ENCODE measurements at regions not wholly inside any gene's neighbourhood (a gene's known extent, or its start where the extent isn't known, plus 50 kb on each side); places are given as distances from the start of the nearest gene placed in this dataset.
A peak's percentile ranks its signal among the peaks of the same experiment; 100 is the strongest.

DNA sequence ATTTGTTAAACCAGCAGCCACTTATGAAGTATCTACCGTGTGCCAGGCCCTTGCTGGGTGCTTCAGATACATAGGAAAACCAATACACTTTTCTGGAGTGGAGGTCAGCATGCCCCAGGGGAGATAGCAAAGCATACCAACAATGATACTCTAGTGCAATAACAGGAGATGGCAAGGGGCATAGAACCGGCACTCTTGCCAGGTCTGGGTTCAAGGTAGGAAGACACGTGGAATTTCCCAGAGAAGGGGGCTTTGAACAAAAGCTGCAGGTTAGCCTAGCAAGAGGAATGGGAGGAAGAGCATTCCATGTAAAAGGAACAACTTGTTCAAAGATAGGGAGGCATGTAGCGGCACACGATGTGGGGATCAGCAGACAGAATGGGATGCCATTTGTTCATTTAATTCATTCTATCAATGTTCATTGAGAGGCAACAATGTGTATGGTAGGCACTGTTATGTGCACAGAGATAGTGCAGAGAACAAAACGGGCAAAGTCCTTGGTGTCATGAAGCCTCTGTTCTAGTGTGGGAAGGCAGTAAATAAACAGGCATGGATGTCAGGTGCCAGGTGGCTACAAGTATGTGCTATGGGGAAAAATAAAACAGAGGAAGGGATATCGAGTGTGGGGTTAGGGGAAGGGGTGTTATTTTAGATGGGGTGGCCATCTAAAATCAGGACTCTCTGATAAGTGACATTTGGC, 162.6 kb upstream of the E2F8 start:
- no peak for DNase-seq (ENCODE audit: low spot score)

DNA sequence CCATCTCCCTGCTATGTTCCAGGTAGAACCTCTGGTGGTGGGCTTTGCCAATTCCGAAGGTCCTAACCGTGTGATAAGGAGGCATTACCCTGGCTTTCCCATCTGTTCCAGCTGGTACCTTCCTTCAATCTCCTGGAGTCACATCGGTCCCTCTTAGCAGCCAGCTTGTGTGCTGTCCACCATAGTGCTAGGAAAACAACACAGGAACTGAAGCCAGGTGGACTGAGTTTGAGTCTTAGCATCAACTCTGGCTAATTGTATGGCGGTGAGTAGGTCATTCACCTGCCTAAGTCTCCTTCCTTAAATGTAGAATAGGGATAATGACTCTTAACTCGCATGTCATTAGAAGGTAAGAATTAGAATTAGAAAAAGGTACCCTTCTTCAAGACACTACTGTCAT, 159.6 kb upstream of the E2F8 start:
- DNase-seq (ENCODE audit: low spot score): no peak

DNA sequence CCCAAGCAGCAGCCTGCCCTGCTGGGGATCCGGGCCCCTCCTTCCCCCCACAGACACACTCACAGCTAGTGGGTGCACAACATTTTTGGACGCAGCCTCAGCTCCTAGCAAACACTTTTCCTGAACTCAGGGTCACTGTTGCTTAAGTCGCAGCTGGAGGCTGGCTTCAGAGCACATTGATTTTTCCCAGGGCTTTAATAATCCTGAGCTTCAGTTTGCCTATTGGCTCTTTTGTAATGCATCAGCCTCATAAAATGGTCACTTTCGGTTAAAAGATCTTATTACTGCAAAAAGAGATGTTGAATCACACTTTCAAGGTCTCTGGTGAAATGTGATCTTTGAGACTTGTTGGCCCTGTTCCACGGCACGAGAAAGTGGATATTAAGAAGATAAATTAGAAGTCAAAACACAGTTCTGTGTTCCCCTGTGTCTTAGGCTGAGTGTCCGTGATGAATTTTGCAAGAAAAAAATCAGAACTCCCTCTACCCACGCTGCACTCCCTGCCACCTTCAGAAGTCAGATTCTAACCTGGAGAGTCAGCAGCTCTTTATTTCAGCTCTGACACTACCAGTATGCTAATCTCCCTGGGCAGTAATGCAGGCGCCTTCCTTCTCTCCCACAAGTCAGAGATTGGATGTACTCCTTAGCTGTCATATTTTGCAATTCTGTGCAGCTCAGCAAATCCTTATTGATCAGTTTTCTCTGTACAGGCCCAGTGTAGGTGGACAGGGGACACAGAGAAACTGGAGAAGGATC, 158.2 kb upstream of the E2F8 start:
- DNase-seq (ENCODE audit: low spot score): no peak

DNA sequence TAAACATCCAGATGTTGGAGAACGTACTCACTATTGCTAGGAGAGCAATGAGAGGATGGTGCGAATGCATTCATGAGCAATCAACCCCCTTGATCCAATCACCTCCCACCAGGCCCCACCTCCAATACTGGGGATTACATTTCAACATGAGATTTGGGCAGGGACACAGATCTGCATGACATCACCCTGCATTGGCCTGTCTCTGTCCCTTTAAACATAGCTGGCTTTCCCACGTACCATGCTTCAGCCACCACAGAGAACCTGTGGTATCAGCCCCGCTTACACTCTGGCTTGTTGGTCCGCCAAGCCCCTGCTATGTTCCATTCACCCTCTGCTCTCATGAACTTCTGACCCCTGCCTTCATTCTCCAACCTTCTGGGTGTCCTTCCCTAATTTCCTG, 157.5 kb upstream of the E2F8 start:
- DNase-seq (ENCODE audit: low spot score): no peak

DNA sequence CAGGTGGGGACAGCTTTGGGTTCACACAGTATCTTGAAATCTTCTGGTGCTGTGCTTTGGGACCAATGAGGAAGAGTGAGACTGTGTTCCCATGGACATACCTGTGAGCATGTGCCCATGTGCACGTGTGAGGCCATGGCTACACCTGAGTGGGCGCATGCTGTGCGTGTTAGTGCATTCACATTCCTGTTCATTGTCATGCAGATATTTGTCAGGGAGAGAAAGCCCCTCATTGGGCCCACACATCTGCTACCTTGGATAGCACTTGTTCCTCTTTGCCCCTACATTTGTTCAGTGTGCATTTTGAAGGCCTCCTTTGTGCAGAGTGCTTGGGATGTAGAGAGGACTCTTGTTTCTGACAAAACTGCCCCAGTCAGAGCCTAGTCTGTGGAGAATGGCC, 154.3 kb upstream of the E2F8 start:
- DNase-seq (ENCODE audit: low spot score): no peak

DNA sequence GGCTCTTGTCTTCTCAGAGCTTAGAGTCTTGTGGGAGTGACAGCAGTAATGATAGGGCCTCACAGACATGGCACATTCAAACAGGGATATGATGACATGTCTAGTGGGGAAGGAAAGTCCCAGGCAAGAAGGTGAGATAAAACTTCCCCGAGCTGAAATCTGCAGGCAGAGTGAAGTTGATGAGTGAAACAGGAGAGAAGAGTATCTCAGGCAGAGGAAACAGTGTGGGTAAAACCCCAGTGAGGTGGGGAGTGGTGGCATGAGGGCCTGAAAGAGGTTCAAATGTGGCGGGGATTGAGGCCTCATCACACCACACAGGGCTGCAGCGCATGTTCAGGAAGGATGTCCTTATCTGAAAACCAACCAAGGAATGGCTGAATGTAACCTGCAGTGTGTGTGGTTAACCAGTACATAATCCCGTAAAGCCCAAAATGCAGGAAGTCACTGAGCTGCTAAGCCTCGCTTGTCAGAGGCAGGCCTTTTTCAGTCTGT, 153.8 kb upstream of the E2F8 start:
- no peak for DNase-seq (ENCODE audit: low spot score)

- DNase-seq (ENCODE audit: low spot score): no peak
Observed at GRCh38 chr11:19393941-19394340, 153.2 kb upstream of the E2F8 start.

DNA sequence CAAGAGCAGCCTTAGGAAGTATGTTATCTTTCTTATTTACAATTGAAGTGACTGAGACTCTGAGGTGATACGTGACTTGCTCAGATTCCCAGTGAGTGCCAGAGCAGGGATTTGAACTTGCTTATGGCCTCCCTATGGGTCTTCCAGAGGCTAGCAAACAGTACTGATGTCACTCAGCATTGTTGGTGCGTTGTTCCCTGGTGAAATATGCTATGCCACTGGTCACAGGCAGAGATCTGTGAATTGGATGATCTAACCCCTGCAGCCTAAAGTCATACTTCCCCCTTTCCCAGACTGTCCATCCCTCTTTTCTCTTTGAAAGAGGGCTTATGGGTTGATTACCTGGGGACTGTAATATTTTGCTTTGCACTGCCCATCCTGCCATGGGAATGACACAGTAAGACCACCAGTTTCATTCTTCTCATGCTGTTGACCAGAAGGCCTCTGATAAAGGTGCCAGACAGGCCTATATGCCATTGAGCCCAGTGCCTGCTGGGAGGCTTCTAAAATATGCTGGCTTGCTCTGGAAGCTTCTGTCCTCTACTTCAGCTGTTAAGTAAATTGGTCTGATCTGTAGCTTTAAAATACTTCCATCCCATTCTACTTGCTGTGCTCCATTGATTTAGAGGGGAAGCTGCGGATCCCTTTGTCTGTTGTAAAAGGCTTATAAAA, 152.2 kb upstream of the E2F8 start:
- no peak for DNase-seq (ENCODE audit: low spot score)

- DNase-seq (ENCODE audit: low spot score): no peak
Observed at GRCh38 chr11:19392321-19392720, 151.6 kb upstream of the E2F8 start.

DNA sequence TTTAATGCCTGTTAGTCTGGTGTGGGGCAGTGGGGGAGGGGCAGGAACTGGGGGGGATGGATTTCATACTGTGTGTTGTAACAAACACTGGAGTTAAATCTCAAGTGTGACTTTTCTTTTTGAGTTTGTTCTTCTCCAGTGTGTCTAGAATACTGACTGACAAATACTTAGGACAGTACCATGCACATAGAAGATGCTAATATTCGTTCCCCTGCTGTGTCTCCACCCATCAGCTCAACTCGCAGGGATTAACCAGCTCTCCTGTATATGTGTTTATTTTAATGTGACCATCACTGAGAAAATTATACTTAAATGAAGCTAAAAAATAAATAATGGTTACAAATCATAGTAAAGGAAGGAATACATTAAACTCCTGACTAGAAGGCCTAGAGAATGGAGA, 150.9 kb upstream of the E2F8 start:
- no peak for DNase-seq (ENCODE audit: low spot score)

GRCh38 chr11:19391026-19391425, 150.3 kb upstream of the E2F8 start:
- no peak for DNase-seq (ENCODE audit: low spot score)

GRCh38 chr11:19389787-19390303, 149.1 kb upstream of the E2F8 start:
- DNase-seq (ENCODE audit: low spot score): no peak

DNA sequence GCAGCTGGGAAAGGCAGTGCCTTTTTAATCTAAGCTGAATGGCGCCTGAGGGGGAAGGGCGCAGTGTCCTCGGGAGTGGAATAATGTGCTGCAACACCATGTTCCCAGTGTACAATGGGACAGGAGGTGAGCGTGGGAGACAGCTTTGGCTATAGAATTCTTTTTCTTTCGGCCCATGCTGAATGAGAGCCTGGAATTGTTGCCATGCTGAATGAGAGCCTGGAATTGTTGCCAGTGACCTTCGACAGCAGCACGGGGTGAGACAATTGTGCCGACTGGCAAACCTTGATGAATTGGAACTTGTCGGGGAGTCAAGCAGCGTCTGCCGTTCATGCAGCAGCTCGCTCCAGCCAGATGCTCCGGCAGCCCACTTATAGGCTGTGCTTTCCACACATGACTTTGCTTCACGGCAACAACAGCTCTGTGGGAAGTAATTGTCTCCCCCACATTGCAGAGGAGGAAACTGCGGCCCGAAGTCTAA, 141.4 kb upstream of the E2F8 start:
- DNase-seq (ENCODE audit: low spot score): no peak

- peak; percentile 97 for DNase-seq (ENCODE audit: low spot score)
Observed at GRCh38 chr11:19380375-19380774, 139.6 kb upstream of the E2F8 start.

DNA sequence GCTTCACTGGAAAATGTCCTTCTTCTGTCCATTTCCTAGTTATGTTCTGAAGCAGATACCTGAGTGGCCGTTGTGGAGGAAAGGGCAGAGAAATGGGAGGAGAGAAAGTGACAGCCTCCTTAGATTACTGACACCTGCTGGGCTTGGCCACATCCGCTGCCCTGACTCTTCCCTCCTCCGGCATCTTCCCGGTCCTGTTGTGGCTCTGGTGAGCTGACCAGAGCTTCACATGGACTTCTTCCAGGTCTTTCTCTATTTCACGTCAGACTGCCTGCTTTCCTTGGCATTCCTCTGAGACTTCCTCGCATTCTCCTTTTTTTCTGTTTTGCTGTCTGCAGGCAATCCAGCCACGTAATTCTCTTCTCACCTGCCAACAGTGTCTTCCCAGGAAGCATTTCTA, 138.7 kb upstream of the E2F8 start:
- no peak for DNase-seq (ENCODE audit: low spot score)

DNA sequence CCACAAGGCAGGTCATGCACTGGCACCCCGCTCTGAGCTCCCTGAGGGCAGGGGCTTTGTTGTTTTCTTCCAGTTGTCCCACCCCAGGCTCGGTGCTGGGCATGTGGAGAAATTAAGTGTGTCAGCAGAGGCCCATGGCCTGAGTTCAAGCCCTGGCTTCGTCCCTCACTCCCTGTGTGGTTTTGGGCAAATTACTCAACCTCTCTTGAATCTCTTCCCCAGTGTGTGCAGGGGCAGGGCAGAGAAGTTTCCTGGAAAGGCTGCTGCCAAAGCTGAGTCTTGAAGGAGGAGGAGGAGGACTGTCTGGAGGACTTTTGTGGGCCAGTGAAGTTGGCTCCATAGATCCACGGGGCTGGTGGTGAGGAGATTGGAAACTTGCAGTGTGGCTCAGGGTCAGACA, 138.1 kb upstream of the E2F8 start:
- DNase-seq (ENCODE audit: low spot score): no peak

DNA sequence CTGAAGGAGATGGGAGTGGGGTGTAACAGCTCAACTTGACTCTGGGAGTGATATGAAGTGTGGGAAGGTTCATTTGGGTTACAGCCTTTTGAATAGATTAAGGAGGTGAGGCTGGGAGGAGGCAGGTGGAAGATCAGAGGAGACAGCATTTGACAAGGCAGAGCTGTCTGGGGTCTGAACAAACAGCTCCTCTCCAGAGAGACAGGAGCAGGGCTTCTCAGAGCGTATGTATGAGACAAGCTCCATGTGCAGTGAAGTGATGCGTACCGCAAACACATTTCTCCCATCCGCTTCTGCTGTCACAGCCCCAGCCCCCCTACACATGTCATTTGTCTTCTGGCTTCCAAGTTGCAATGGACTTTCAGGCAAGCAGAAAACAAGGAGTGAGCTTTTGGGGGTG, 137.1 kb upstream of the E2F8 start:
- no peak for DNase-seq (ENCODE audit: low spot score)

- DNase-seq (ENCODE audit: low spot score): no peak
Observed at GRCh38 chr11:19375440-19375839, 134.7 kb upstream of the E2F8 start.

DNA sequence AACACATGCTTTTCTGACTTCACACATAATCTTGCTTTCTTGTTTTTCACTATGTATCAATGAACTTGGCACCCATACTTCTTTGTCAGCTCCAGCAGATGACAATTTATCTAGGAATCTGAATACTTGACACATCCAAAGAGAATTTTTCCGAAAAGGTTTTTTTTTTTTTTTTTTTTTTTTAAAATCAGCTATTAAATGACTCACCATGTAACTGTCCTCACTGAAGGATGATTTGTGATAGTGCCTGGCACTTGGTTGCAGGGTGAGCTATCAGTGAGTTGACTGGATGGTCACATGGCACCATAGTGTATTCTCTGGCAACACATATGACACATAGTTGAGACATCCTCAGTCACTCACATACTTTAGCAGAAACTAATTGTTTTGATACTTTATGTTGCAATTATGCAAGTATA, 133.4 kb upstream of the E2F8 start:
- DNase-seq (ENCODE audit: low spot score): peak; percentile 98

DNA sequence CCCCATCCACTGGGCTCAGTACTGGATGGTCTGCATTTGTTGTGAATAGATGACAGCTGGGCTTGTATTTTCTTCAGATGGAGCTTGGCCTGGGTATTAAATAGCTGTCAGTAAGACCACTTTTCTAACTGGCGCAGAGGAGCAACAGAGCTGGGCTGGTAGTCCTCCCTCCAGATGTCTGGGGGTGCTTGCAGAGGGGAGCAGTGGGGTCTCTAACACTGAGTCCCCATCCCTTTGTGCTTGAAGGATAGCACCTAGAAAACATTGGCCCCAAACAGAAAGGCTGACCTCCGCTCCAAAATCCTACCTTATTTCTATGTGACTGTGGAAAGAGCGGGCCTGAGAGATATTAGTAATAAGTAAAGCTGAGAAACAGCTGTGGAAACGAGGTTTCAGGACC, 131.6 kb upstream of the E2F8 start:
- no peak for DNase-seq (ENCODE audit: low spot score)

- peak; percentile 46 for DNase-seq (ENCODE audit: low spot score)
Observed at GRCh38 chr11:19370100-19370861, 129.5 kb upstream of the E2F8 start.
